HUES48 (cell line): ENCODE measurements at regions not wholly inside any gene's neighbourhood (a gene's known extent, or its start where the extent isn't known, plus 50 kb on each side); places are given as distances from the start of the nearest gene placed in this dataset.

Source experiments
- H3K27ac ChIP-seq: one replicate; pipeline ENCODE4 v1.7.0; 2013; ENCODE audit warnings: low read depth, low read length, inconsistent platforms
- H3K27me3 ChIP-seq: 2 replicates; pipeline ENCODE4 v1.6.1; 2013; ENCODE audit warnings: mild to moderate bottlenecking, low read length; ENCODE audit not compliant: control insufficient read depth, insufficient read depth
- H3K36me3 ChIP-seq: 2 replicates; pipeline ENCODE4 v1.6.1; 2013; ENCODE audit warnings: low read length; ENCODE audit not compliant: control insufficient read depth, insufficient read depth
- H3K4me1 ChIP-seq: 2 replicates; pipeline ENCODE4 v1.6.1; 2013; ENCODE audit warnings: mild to moderate bottlenecking, low read length; ENCODE audit not compliant: control insufficient read depth, insufficient read depth
- H3K4me3 ChIP-seq: 2 replicates; pipeline ENCODE4 v1.5.1; 2013; ENCODE audit warnings: mild to moderate bottlenecking, low read depth, low read length
- H3K9ac ChIP-seq: 2 replicates; pipeline ENCODE4 v1.6.1; 2013; ENCODE audit warnings: mild to moderate bottlenecking, low read depth, low read length, moderate library complexity
- H3K9me3 ChIP-seq: 2 replicates; pipeline ENCODE4 v1.6.1; 2013; ENCODE audit warnings: low read length; ENCODE audit not compliant: control insufficient read depth, insufficient read depth

- H3K27me3 ChIP-seq, result no peaks in the 10 kb centered on the region
- H3K27ac ChIP-seq, result no peak overlapping the region
- no peaks in the 10 kb centered on the region for H3K9me3 ChIP-seq
- H3K4me3 ChIP-seq, result no peak overlapping the region
- H3K9ac ChIP-seq, result no peak overlapping the region
- H3K4me1 ChIP-seq, result peaks cover 56% of the 10 kb centered on the region
- no peaks in the 10 kb centered on the region for H3K36me3 ChIP-seq
Measured at GRCh38 chr5:89449392-89450148, 566.6 kb upstream of the MEF2C start.

- H3K9ac ChIP-seq, result no peak overlapping the region
- H3K4me3 ChIP-seq, result no peak overlapping the region
- H3K9me3 ChIP-seq, result no peaks in the 10 kb centered on the region
- no peaks in the 10 kb centered on the region for H3K27me3 ChIP-seq
- H3K27ac ChIP-seq, result peak overlapping the region; percentile 10
- H3K4me1 ChIP-seq, result peaks cover 58% of the 10 kb centered on the region
- no peaks in the 10 kb centered on the region for H3K36me3 ChIP-seq
Measured at GRCh38 chr5:89447027-89447426, 564.0 kb upstream of the MEF2C start.

- no peak overlapping the region for H3K27ac ChIP-seq
- no peaks in the 10 kb centered on the region for H3K9me3 ChIP-seq
- H3K27me3 ChIP-seq, result no peaks in the 10 kb centered on the region
- H3K4me3 ChIP-seq, result no peak overlapping the region
- no peak overlapping the region for H3K9ac ChIP-seq
- no peaks in the 10 kb centered on the region for H3K36me3 ChIP-seq
- peaks cover 40% of the 10 kb centered on the region for H3K4me1 ChIP-seq
Measured at GRCh38 chr5:89445106-89445745, 562.2 kb upstream of the MEF2C start.

- Histone ChIP-seq H3K27ac (no peak overlapping the region), H3K4me1 (peaks cover 31% of the 10 kb centered on the region), H3K27me3 (no peaks in the 10 kb centered on the region), H3K4me3 (no peak overlapping the region), H3K36me3 (no peaks in the 10 kb centered on the region), H3K9me3 (no peaks in the 10 kb centered on the region), H3K9ac (no peak overlapping the region)
Measured at GRCh38 chr5:89444088-89444487, 561.1 kb upstream of the MEF2C start.

GRCh38 chr5:89443508-89443907 is 560.5 kb upstream of the MEF2C start:
- H3K4me1 ChIP-seq, result peaks cover 26% of the 10 kb centered on the region
- no peaks in the 10 kb centered on the region for H3K9me3 ChIP-seq
- no peaks in the 10 kb centered on the region for H3K36me3 ChIP-seq
- H3K9ac ChIP-seq, result no peak overlapping the region
- H3K27ac ChIP-seq, result no peak overlapping the region
- H3K27me3 ChIP-seq, result no peaks in the 10 kb centered on the region
- no peak overlapping the region for H3K4me3 ChIP-seq

- H3K27me3 ChIP-seq, result no peaks in the 10 kb centered on the region
- peaks cover 11% of the 10 kb centered on the region for H3K4me1 ChIP-seq
- no peaks in the 10 kb centered on the region for H3K36me3 ChIP-seq
- H3K4me3 ChIP-seq, result no peak overlapping the region
- no peak overlapping the region for H3K27ac ChIP-seq
- H3K9ac ChIP-seq, result no peak overlapping the region
- H3K9me3 ChIP-seq, result no peaks in the 10 kb centered on the region
Measured at GRCh38 chr5:89441965-89442364, 559.0 kb upstream of the MEF2C start.

GRCh38 chr5:89440670-89441069 is 557.7 kb upstream of the MEF2C start:
- Histone ChIP-seq H3K4me3 (no peak overlapping the region), H3K9me3 (no peaks in the 10 kb centered on the region), H3K27ac (no peak overlapping the region), H3K36me3 (no peaks in the 10 kb centered on the region), H3K4me1 (peaks cover 5% of the 10 kb centered on the region; the same call in 1 of the 2 replicates), H3K9ac (no peak overlapping the region), H3K27me3 (no peaks in the 10 kb centered on the region)

- no peak overlapping the region for H3K9ac ChIP-seq
Measured at GRCh38 chr5:89437450-89438435, 554.8 kb upstream of the MEF2C start.

GRCh38 chr5:89436464-89436863 is 553.5 kb upstream of the MEF2C start:
- no peak overlapping the region for H3K4me3 ChIP-seq
- peaks cover 6% of the 10 kb centered on the region; the same call in 1 of the 2 replicates for H3K4me1 ChIP-seq
- H3K27ac ChIP-seq, result no peak overlapping the region
- no peak overlapping the region for H3K9ac ChIP-seq
- no peaks in the 10 kb centered on the region for H3K27me3 ChIP-seq
- no peaks in the 10 kb centered on the region for H3K36me3 ChIP-seq
- H3K9me3 ChIP-seq, result no peaks in the 10 kb centered on the region

More at GRCh38 chr5:89437450-89438435, 554.8 kb upstream of the MEF2C start:
- H3K27ac ChIP-seq, result no peak overlapping the region
- H3K27me3 ChIP-seq, result no peaks in the 10 kb centered on the region
- peaks cover 4% of the 10 kb centered on the region; the same call in 1 of the 2 replicates for H3K4me1 ChIP-seq
- no peaks in the 10 kb centered on the region for H3K9me3 ChIP-seq
- no peaks in the 10 kb centered on the region for H3K36me3 ChIP-seq
- H3K4me3 ChIP-seq, result no peak overlapping the region

- Histone ChIP-seq H3K4me1 (peaks cover 6% of the 10 kb centered on the region; the same call in 1 of the 2 replicates), H3K36me3 (no peaks in the 10 kb centered on the region), H3K4me3 (no peak overlapping the region), H3K9me3 (no peaks in the 10 kb centered on the region), H3K27ac (no peak overlapping the region), H3K27me3 (no peaks in the 10 kb centered on the region), H3K9ac (no peak overlapping the region)
Measured at GRCh38 chr5:89435347-89435746, 552.4 kb upstream of the MEF2C start.
